GM12801 (cell line): ENCODE measurements at regions not wholly inside any gene's neighbourhood (a gene's known extent, or its start where the extent isn't known, plus 50 kb on each side); places are given as distances from the start of the nearest gene placed in this dataset.

Source experiments
- TF ChIP-seq, protein P1 (sequence below): IDR thresholded peaks from one replicate; pipeline ENCODE4 v1.5.1; 2011; ENCODE audit warnings: control low read depth; ENCODE audit not compliant: insufficient read length; ENCODE audit errors: extremely low read depth

GRCh38 chr11:23620617-23621016 is 760.3 kb upstream of the CCDC179 start:
- TF ChIP-seq, protein P1, sequence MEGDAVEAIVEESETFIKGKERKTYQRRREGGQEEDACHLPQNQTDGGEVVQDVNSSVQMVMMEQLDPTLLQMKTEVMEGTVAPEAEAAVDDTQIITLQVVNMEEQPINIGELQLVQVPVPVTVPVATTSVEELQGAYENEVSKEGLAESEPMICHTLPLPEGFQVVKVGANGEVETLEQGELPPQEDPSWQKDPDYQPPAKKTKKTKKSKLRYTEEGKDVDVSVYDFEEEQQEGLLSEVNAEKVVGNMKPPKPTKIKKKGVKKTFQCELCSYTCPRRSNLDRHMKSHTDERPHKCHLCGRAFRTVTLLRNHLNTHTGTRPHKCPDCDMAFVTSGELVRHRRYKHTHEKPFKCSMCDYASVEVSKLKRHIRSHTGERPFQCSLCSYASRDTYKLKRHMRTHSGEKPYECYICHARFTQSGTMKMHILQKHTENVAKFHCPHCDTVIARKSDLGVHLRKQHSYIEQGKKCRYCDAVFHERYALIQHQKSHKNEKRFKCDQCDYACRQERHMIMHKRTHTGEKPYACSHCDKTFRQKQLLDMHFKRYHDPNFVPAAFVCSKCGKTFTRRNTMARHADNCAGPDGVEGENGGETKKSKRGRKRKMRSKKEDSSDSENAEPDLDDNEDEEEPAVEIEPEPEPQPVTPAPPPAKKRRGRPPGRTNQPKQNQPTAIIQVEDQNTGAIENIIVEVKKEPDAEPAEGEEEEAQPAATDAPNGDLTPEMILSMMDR = no peak

- TF ChIP-seq, protein P1 = no peak
These were observed 772.0 kb upstream of the CCDC179 start for GRCh38 chr11:23632293-23632692.

DNA sequence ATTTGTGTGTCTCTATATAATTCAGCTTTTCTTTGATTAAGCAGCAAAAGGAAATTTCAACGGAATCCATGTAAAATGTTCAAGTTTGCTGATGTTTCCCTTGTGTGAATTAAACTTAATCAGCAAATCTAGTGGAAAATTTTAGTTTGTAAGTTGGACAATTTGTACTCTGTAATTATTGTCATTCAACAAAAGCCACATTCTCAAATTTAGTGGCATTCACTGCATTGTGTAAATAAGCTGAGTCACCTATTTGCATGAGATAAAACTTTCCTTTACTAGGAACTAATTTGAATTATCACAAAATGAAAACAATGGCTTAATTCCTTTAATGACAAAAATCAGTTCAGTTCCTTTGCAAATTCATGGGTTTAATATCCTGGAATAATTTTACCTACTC is 784.2 kb upstream of the CCDC179 start:
- TF ChIP-seq, protein P1 = no peak

DNA sequence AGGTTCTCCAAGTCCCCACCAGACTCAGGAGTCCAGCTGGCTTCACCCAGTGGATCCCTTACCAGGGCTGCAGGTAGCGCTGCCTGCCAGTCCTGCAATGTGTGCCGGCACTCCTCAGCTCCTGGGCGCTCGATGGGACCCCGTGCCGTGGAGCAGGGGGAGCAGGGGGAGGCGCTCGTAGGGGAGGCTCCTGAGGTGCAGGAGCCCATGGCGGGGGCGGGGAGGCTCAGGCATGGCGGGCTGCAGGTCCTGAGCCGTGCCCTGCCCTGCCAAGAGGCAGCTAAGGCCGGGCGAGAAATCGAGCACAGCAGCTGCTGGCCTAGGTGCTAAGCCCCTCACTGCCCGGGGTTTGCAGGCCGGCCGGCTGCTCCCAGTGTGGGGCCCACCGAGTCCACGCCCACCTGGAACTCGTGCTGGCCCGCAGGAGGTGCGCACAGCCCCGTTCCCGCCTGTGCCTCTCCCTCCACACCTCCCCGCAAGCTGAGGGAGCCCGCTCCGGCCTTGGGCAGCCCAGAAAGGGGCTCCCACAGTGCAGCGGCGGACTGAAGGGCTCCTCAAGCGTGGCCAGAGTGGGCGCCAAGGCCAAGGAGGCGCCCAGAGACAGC is 792.9 kb upstream of the CCDC179 start:
- TF ChIP-seq, protein P1 = no peak

GRCh38 chr11:23668324-23668723 is 808.0 kb upstream of the CCDC179 start:
- TF ChIP-seq, protein P1 = no peak

GRCh38 chr11:23673366-23673765 is 813.1 kb upstream of the CCDC179 start:
- TF ChIP-seq, protein P1 = no peak

DNA sequence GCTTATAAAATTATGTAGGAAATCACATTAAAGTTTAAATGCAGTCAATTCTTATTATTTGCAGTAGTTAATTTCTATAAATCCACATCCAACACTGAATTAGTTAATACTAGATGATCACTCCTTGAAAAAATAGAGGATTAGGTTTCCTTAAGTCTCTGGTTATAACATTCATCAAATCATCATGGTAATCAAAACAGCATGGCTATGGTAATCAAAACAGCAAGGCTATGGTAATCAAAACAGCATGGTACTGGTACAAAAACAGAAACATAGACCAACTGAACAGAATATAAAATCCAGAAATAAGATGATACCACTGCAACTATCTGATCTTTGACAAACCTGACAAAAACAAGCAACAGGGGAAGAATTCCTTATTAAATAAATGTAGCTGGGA is 814.6 kb upstream of the CCDC179 start:
- TF ChIP-seq, protein P1 = no peak

DNA sequence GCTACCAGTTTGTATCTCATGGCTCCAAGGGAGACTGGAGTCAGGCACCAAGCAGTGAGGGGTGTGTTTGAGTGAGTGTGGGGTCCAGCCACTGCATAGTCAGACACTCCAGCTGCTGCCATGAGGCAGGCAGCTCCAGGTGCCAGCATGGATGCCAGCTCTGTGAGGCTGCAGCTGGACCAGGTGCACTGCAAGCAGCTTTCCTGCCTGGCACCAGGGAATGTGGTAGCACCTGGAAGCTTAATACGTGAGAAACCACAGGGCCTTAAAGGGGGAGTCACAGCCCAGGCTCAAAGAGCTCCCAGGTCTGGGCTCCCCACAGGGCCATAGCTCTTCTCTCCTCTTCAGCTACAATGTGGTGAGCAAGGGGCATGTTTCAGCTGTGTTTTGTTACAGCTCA is 817.8 kb upstream of the LUZP2 start:
- TF ChIP-seq, protein P1 = no peak
